Smooth muscle cell (in vitro differentiated cells): ENCODE measurements at regions not wholly inside any gene's neighbourhood (a gene's known extent, or its start where the extent isn't known, plus 50 kb on each side); places are given as distances from the start of the nearest gene placed in this dataset.

Experiments
- DNase-seq: peaks from one replicate; lab custom pipeline; 2025; ENCODE audit not compliant: unreplicated experiment; lab: John Stamatoyannopoulos, UW
- H2AFZ ChIP-seq: fragments of 200-600 bp; sonication (generic); 2 replicates; pipeline ENCODE4 v1.6.0; 2016; ENCODE audit warnings: antibody characterized with exemption, low read depth, mild to moderate bottlenecking
- H3F3A ChIP-seq: fragments of 200-600 bp; sonication (generic); 2 replicates; pipeline ENCODE4 v1.6.0; 2017; ENCODE audit warnings: antibody characterized with exemption, low read depth
- H3K27ac ChIP-seq: fragments of 200-600 bp; sonication (generic); 2 replicates; pipeline ENCODE4 v1.5.1; 2016; ENCODE audit warnings: low read depth, mild to moderate bottlenecking
- H3K27me3 ChIP-seq: fragments of 200-600 bp; sonication (generic); 2 replicates; pipeline ENCODE4 v1.6.1; 2016; ENCODE audit warnings: low read depth, mild to moderate bottlenecking
- H3K36me3 ChIP-seq: fragments of 200-600 bp; sonication (generic); 2 replicates; pipeline ENCODE4 v1.5.1; 2016; ENCODE audit warnings: low read depth
- H3K4me1 ChIP-seq: fragments of 200-600 bp; sonication (generic); 2 replicates; pipeline ENCODE4 v1.5.1; 2016; ENCODE audit warnings: low read depth
- H3K4me2 ChIP-seq: fragments of 200-600 bp; sonication (generic); 2 replicates; pipeline ENCODE4 v1.6.0; 2016; ENCODE audit warnings: mild to moderate bottlenecking
- H3K4me3 ChIP-seq: fragments of 200-600 bp; sonication (generic); 2 replicates; pipeline ENCODE4 v1.5.1; 2016; ENCODE audit warnings: mild to moderate bottlenecking
- H3K79me2 ChIP-seq: fragments of 200-600 bp; sonication (generic); 2 replicates; pipeline ENCODE4 v1.6.0; 2016; ENCODE audit warnings: low read depth, mild to moderate bottlenecking
- H3K9ac ChIP-seq: fragments of 200-600 bp; sonication (generic); 2 replicates; pipeline ENCODE4 v1.6.0; 2016; ENCODE audit warnings: low read depth
- H3K9me3 ChIP-seq: fragments of 200-600 bp; sonication (generic); replicated peaks from 2 replicates; pipeline ENCODE4 v1.5.1; 2016; ENCODE audit warnings: low read depth
- H4K20me1 ChIP-seq: fragments of 200-600 bp; sonication (generic); 2 replicates; pipeline ENCODE4 v1.6.0; 2016; ENCODE audit warnings: low read depth
- WGBS: methylation state at CpG from one replicate; pipeline ENCODE4 v1.1.7; 2016; ENCODE audit warnings: low lambda C conversion rate; 5-methylcytosine and 5-hydroxymethylcytosine counted together
- TF ChIP-seq, protein P1 (sequence below): fragments of 200-600 bp; sonication (generic); IDR thresholded peaks from 2 replicates; pipeline ENCODE4 v1.5.1; 2017; ENCODE audit warnings: borderline replicate concordance, mild to moderate bottlenecking, antibody characterized with exemption; ENCODE audit not compliant: insufficient read depth, poor library complexity, severe bottlenecking

DNA sequence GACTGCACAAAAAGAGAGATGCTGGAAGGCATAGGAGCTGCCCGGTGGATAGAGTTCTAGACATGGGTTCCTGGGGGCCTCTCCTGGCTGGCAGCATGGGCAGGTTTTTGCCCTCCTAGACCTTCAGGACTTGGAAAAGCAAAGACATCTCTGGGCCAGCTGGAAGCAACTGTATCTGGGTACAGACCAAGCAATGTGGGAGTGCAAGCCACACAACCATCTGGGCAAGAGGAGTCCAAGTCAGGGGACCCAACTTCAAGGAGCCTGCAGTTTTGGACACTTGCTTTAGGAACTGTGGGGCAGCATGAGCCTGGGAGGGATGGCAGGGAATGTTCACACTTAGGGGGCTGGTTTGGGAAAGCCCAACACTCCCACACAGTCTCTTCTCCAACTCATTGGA, 323.3 kb downstream of the GADD45G start:
- Histone ChIP-seq H3K4me2 (no peak overlapping the region), H3F3A (no peaks in the 10 kb centered on the region), H3K4me3 (no peak overlapping the region), H3K9me3 (no peaks in the 10 kb centered on the region), H3K4me1 (no peaks in the 10 kb centered on the region), H2AFZ (no peak overlapping the region), H3K9ac (no peak overlapping the region), H3K27ac (no peak overlapping the region), H3K79me2 (no peaks in the 10 kb centered on the region), H3K36me3 (no peaks in the 10 kb centered on the region), H3K27me3 (no peaks in the 10 kb centered on the region), H4K20me1 (no peaks in the 10 kb centered on the region)
- TF ChIP-seq, protein P1, sequence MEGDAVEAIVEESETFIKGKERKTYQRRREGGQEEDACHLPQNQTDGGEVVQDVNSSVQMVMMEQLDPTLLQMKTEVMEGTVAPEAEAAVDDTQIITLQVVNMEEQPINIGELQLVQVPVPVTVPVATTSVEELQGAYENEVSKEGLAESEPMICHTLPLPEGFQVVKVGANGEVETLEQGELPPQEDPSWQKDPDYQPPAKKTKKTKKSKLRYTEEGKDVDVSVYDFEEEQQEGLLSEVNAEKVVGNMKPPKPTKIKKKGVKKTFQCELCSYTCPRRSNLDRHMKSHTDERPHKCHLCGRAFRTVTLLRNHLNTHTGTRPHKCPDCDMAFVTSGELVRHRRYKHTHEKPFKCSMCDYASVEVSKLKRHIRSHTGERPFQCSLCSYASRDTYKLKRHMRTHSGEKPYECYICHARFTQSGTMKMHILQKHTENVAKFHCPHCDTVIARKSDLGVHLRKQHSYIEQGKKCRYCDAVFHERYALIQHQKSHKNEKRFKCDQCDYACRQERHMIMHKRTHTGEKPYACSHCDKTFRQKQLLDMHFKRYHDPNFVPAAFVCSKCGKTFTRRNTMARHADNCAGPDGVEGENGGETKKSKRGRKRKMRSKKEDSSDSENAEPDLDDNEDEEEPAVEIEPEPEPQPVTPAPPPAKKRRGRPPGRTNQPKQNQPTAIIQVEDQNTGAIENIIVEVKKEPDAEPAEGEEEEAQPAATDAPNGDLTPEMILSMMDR: no peak
- 100% methylated on average over 1 of the region's 1 CpG for WGBS
- DNase-seq: no peak

DNA sequence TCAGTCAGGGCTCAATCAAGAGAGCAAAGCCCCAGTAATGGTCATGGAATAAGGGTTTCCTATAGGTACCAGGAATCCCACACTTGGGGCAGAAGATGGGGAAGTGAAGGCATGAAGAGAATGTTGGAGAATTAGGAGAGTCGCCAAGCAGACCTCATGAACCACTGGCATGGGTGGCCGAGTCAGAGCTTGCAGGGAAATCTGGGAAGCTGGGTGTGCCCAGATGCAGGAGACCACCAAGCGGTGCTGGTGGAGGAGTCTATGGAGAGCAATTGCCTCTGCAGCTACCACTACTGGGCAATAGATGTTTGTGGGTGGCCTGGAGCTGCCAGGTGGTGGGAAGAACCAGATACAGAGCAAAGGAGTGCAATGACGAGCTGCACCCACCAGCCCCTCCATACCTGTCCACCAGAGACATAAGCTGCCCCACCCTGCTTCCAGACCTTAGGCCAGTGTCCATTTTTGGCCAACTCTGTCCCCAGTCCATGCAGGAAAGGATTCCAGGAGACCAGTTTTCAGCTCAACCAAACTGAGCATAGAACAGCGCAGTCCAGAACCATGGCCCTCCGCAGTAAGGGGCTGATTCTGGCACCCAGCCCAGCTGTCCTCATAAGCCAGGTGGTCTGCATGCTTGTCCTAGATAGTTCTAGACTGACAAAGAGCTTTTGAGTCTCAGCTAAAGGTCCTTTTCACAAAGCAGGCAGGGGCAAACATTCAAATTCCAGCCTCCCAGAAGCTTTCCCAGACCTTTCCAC, 323.9 kb downstream of the GADD45G start:
- TF ChIP-seq, protein P1: no peak
- Histone ChIP-seq H3K79me2 (no peaks in the 10 kb centered on the region), H3K4me3 (no peak overlapping the region), H2AFZ (no peak overlapping the region), H3K27ac (no peak overlapping the region), H3K4me2 (no peak overlapping the region), H3K27me3 (no peaks in the 10 kb centered on the region), H4K20me1 (no peaks in the 10 kb centered on the region), H3K4me1 (no peaks in the 10 kb centered on the region), H3K36me3 (no peaks in the 10 kb centered on the region), H3K9ac (no peak overlapping the region), H3K9me3 (no peaks in the 10 kb centered on the region), H3F3A (no peaks in the 10 kb centered on the region)
- WGBS: 97% methylated on average over 6 of the region's 6 CpGs
- DNase-seq: no peak

DNA sequence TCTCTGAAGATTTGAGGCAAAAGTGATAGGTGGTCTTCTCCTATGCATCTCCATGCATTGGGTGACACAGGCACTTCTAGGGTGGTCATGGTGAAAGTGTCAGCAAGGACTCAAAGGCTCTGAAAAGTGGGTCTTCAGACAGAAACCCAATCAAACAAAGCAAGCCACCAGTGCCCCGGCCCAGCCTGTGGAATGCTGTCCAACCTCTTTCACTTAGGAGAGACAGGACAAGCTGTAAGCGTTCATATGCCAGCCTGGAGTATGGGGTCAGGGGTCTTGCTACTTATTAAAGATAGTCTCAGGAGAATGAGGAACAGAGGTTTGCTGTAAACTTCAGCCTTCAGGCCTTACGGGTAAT, 324.5 kb downstream of the GADD45G start:
- no peaks in the 10 kb centered on the region for H4K20me1 ChIP-seq
- WGBS: 57% methylated on average over 3 of the region's 3 CpGs
- no peak overlapping the region for H3K9ac ChIP-seq
- TF ChIP-seq, protein P1: no peak
- no peak overlapping the region for H3K4me3 ChIP-seq
- H3K79me2 ChIP-seq: no peaks in the 10 kb centered on the region
- H3K36me3 ChIP-seq: no peaks in the 10 kb centered on the region
- no peak overlapping the region for H3K4me2 ChIP-seq
- H3K4me1 ChIP-seq: no peaks in the 10 kb centered on the region
- DNase-seq: no peak
- H2AFZ ChIP-seq: no peak overlapping the region
- H3K27me3 ChIP-seq: no peaks in the 10 kb centered on the region
- no peaks in the 10 kb centered on the region for H3F3A ChIP-seq
- no peak overlapping the region for H3K27ac ChIP-seq
- no peaks in the 10 kb centered on the region for H3K9me3 ChIP-seq
